Sigmoid colon (tissue), 6 donors: ENCODE measurements at regions not wholly inside any gene's neighbourhood (a gene's known extent, or its start where the extent isn't known, plus 50 kb on each side); places are given as distances from the start of the nearest gene placed in this dataset.

Experiments used
- DNase-seq: peaks from one replicate; pipeline ENCODE4 v3.0.0-alpha.2; 2019
- H3K27ac ChIP-seq, 4 donors: fragments of 200-600 bp; sonication (generic); one replicate each; pipeline ENCODE4 v1.5.1; 2016 to 2019; ENCODE audit warnings: mild to moderate bottlenecking in 1 of 4
- H3K27me3 ChIP-seq, 3 donors: fragments of 200-600 bp; sonication (generic); one replicate each; pipeline ENCODE4 v1.5.1; 2019; ENCODE audit warnings: mild to moderate bottlenecking in 1 of 3
- H3K36me3 ChIP-seq, 4 donors: fragments of 200-600 bp; sonication (generic); one replicate each; pipeline ENCODE4 v1.5.1; 2016 to 2019
- H3K4me1 ChIP-seq, 4 donors: fragments of 200-600 bp; sonication (generic); one replicate each; pipeline ENCODE4 v1.5.1; 2017 to 2019
- H3K4me3 ChIP-seq, 4 donors: fragments of 200-600 bp; sonication (generic); one replicate each; pipeline ENCODE4 v1.5.1; 2017 to 2019; ENCODE audit warnings: mild to moderate bottlenecking in 2 of 4, moderate library complexity in 1 of 4
- H3K9me3 ChIP-seq, 4 donors: fragments of 200-600 bp in 3 of 4; sonication (generic) in 3 of 4; one replicate each; pipeline versions ENCODE4 v1.5.1 to v1.6.1; 2013 to 2019
- CTCF ChIP-seq, 4 experiments: fragments of 450-650 bp in 3 of 4; fragments of 200-600 bp in 1 of 4; IDR thresholded peaks; one replicate each; pipeline ENCODE4 v1.5.1; 2016 to 2019; ENCODE audit warnings: antibody characterized with exemption in 4 of 4, mild to moderate bottlenecking in 3 of 4, moderate library complexity in 2 of 4
- EP300 ChIP-seq, 4 donors: sonication (generic); formaldehyde crosslinking; IDR thresholded peaks; one replicate each; pipeline ENCODE4 v1.6.1; 2017; ENCODE audit warnings: antibody characterized with exemption in 4 of 4
- POLR2A ChIP-seq, 2 donors: fragments of 450-650 bp; IDR thresholded peaks; one replicate each; pipeline ENCODE4 v1.6.1; 2016; ENCODE audit warnings: antibody characterized with exemption in 2 of 2, mild to moderate bottlenecking in 2 of 2, moderate library complexity in 2 of 2
- POLR2AphosphoS5 ChIP-seq, 4 donors: sonication (generic); formaldehyde crosslinking; IDR thresholded peaks; one replicate each; pipeline ENCODE4 v1.6.1; 2017; ENCODE audit warnings: antibody characterized with exemption in 4 of 4
- WGBS, 2 donors: extraction: QIAGEN DNeasy Blood & Tissue Kit; methylation state at CpG; one replicate each; pipeline ENCODE4 v1.1.7; 2013; 5-methylcytosine and 5-hydroxymethylcytosine counted together
- intact Hi-C: fragments of 100-400 bp; cut with DNase I; formaldehyde crosslinking; loops from one replicate; pipeline ENCODE4 v1.15.1; 2023
- donor health status: healthy with polysubstance abuse.
- donor health status: healthy.

- no peak for DNase-seq
- Histone ChIP-seq H3K4me1 (no peaks in the 10 kb centered on the region), H3K27ac (no peak overlapping the region), H3K9me3 (no peaks in the 10 kb centered on the region), H3K27me3 (no peaks in the 10 kb centered on the region), H3K4me3 (no peak overlapping the region), H3K36me3 (no peaks in the 10 kb centered on the region)
- TF ChIP-seq CTCF (IDR thresholded peaks at IDR 0.05) (no peak), POLR2AphosphoS5 (IDR thresholded peaks at IDR 0.05) (no peak), POLR2A (IDR thresholded peaks at IDR 0.05) (no peak), EP300 (IDR thresholded peaks at IDR 0.05) (no peak)
- intact Hi-C loops = no loop called here
- WGBS, 2 donors = 57 to 59% methylated on average over 2 of the region's 2 CpGs
Measured at GRCh38 chr1:105556266-105556665, 1500.2 kb upstream of the PRMT6 start.

GRCh38 chr1:105558023-105558422 is 1498.5 kb upstream of the PRMT6 start:
- no peaks in the 10 kb centered on the region for H3K4me1 ChIP-seq

GRCh38 chr1:105565006-105565405 is 1491.5 kb upstream of the PRMT6 start:
- Histone ChIP-seq H3K9me3 (no peaks in the 10 kb centered on the region), H3K4me1 (no peaks in the 10 kb centered on the region), H3K27ac (no peak overlapping the region), H3K36me3 (no peaks in the 10 kb centered on the region), H3K4me3 (no peak overlapping the region), H3K27me3 (no peaks in the 10 kb centered on the region)
- WGBS, 2 donors = 43 to 48% methylated on average over 2 of the region's 2 CpGs
- intact Hi-C loops = no loop called here
- DNase-seq = no peak
- TF ChIP-seq CTCF (IDR thresholded peaks at IDR 0.05) (no peak), POLR2A (IDR thresholded peaks at IDR 0.05) (no peak)

More at GRCh38 chr1:105558023-105558422, 1498.5 kb upstream of the PRMT6 start:
- no peak for DNase-seq
- H3K9me3 ChIP-seq = no peaks in the 10 kb centered on the region
- H3K36me3 ChIP-seq = no peaks in the 10 kb centered on the region
- H3K27ac ChIP-seq = no peak overlapping the region
- TF ChIP-seq POLR2AphosphoS5 (IDR thresholded peaks at IDR 0.05) (no peak), CTCF (IDR thresholded peaks at IDR 0.05) (no peak), POLR2A (IDR thresholded peaks at IDR 0.05) (no peak), EP300 (IDR thresholded peaks at IDR 0.05) (no peak)
- no peak overlapping the region for H3K4me3 ChIP-seq
- no peaks in the 10 kb centered on the region for H3K27me3 ChIP-seq
- intact Hi-C loops = no loop called here

- Histone ChIP-seq H3K4me3 (no peak overlapping the region), H3K27ac (no peak overlapping the region), H3K9me3 (peaks cover 0 to 2% (median 0%) of the 10 kb centered on the region in 4 donors), H3K27me3 (no peaks in the 10 kb centered on the region), H3K36me3 (no peaks in the 10 kb centered on the region), H3K4me1 (no peaks in the 10 kb centered on the region)
- no peak for TF ChIP-seq CTCF (IDR thresholded peaks at IDR 0.05)
- 36 to 73% methylated on average over 2 of the region's 2 CpGs for WGBS, 2 donors
- no peak for DNase-seq
- intact Hi-C loops = no loop called here
Measured at GRCh38 chr1:105585791-105586190, 1470.7 kb upstream of the PRMT6 start.

GRCh38 chr1:105591681-105592080 is 1464.8 kb upstream of the PRMT6 start:
- H3K4me3 ChIP-seq = no peak overlapping the region
- H3K9me3 ChIP-seq = peaks cover 0 to 2% (median 0%) of the 10 kb centered on the region in 4 donors
- WGBS, 2 donors = 45 to 59% methylated on average over 1 of the region's 1 CpG
- DNase-seq = no peak
- TF ChIP-seq CTCF (IDR thresholded peaks at IDR 0.05) = no peak
- no peak for TF ChIP-seq POLR2A (IDR thresholded peaks at IDR 0.05)
- no peak for TF ChIP-seq POLR2AphosphoS5 (IDR thresholded peaks at IDR 0.05)
- no peak for TF ChIP-seq EP300 (IDR thresholded peaks at IDR 0.05)
- no peaks in the 10 kb centered on the region for H3K4me1 ChIP-seq
- no peaks in the 10 kb centered on the region for H3K27me3 ChIP-seq
- no peaks in the 10 kb centered on the region for H3K36me3 ChIP-seq
- no peak overlapping the region for H3K27ac ChIP-seq
- intact Hi-C loops = no loop called here
